ENCODE measurements at regions not wholly inside any gene's neighbourhood (a gene's known extent, or its start where the extent isn't known, plus 50 kb on each side); places are given as distances from the start of the nearest gene placed in this dataset.

- TF ChIP-seq, protein P1, sequence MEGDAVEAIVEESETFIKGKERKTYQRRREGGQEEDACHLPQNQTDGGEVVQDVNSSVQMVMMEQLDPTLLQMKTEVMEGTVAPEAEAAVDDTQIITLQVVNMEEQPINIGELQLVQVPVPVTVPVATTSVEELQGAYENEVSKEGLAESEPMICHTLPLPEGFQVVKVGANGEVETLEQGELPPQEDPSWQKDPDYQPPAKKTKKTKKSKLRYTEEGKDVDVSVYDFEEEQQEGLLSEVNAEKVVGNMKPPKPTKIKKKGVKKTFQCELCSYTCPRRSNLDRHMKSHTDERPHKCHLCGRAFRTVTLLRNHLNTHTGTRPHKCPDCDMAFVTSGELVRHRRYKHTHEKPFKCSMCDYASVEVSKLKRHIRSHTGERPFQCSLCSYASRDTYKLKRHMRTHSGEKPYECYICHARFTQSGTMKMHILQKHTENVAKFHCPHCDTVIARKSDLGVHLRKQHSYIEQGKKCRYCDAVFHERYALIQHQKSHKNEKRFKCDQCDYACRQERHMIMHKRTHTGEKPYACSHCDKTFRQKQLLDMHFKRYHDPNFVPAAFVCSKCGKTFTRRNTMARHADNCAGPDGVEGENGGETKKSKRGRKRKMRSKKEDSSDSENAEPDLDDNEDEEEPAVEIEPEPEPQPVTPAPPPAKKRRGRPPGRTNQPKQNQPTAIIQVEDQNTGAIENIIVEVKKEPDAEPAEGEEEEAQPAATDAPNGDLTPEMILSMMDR (IDR thresholded peaks at IDR 0.05; ENCODE audit: insufficient read depth, low read depth, low read length) = no peak
- no peak for TF ChIP-seq EZH2 (IDR thresholded peaks at IDR 0.05; ENCODE audit: insufficient read depth, low read length)
These were observed 550.1 kb downstream of the OMA1 start for GRCh38 chr1:57996400-57996799.

Measured in astrocyte (in vitro differentiated cells and primary cell).